T-cell (primary cell): ENCODE measurements at regions not wholly inside any gene's neighbourhood (a gene's known extent, or its start where the extent isn't known, plus 50 kb on each side); places are given as distances from the start of the nearest gene placed in this dataset.

Experiments
- ATAC-seq, 4 experiments: fragments of 200-7000 bp in 3 of 4; fragments of 150-1000 bp in 1 of 4; cut with Tn5 transposase; replicated peaks in 1 of 4; 1 replicate in 3 of 4; 2 replicates in 1 of 4; pipeline ENCODE4 v1.10.0; 2021; ENCODE audit warnings: moderate library complexity in 3 of 4, mild to moderate bottlenecking in 2 of 4, moderate number of reproducible peaks in 1 of 4
- CTCF ChIA-PET, 2 donors: fragments of 300-600 bp; sonication (Branson Sonifier 250); formaldehyde crosslinking; loops; one replicate each; lab custom pipeline; 2022; ENCODE audit warnings: antibody characterized with exemption in 2 of 2; lab: Charles Lee
- POLR2A ChIA-PET, 2 donors: fragments of 300-600 bp; sonication (Branson Sonifier 250); formaldehyde crosslinking; loops; one replicate each; lab custom pipeline; 2022; ENCODE audit warnings: antibody characterized with exemption in 2 of 2; lab: Charles Lee
- DNase-seq, 35 experiments: peaks; one replicate each; pipeline versions ENCODE4 v3.0.0 to v3.0.0-alpha.2; 2013 to 2023
- H3K27ac ChIP-seq: one replicate; pipeline ENCODE4 v1.5.1; 2013; ENCODE audit warnings: low read length
- H3K27me3 ChIP-seq, 2 experiments: replicated peaks in 1 of 2; 1 replicate in 1 of 2; 2 replicates in 1 of 2; pipeline versions ENCODE4 v1.6.1 to v1.7.0; 2013; ENCODE audit warnings: low read length in 1 of 2, mixed read lengths in 1 of 2; ENCODE audit not compliant: control insufficient read depth in 2 of 2, insufficient read depth in 2 of 2; ENCODE audit errors: extremely low read depth in 1 of 2
- H3K36me3 ChIP-seq, 2 donors: 1 replicate in 1 of 2; 2 replicates in 1 of 2; pipeline versions ENCODE4 v1.6.1 to v1.7.0; 2013; ENCODE audit warnings: low read length in 1 of 2; ENCODE audit not compliant: control insufficient read depth in 2 of 2, insufficient read depth in 1 of 2; ENCODE audit errors: extremely low read depth in 1 of 2
- H3K4me1 ChIP-seq, 2 experiments: 1 replicate in 1 of 2; 2 replicates in 1 of 2; pipeline versions ENCODE4 v1.6.1 to v1.7.0; 2013; ENCODE audit warnings: low read length in 2 of 2, mixed read lengths in 1 of 2; ENCODE audit not compliant: insufficient read depth in 2 of 2, control insufficient read depth in 1 of 2; ENCODE audit errors: extremely low read depth in 1 of 2
- H3K4me3 ChIP-seq, 2 donors: 1 replicate in 1 of 2; 2 replicates in 1 of 2; pipeline versions ENCODE4 v1.5.1 to v1.7.0; 2013; ENCODE audit warnings: mild to moderate bottlenecking in 2 of 2, low read length in 1 of 2, moderate library complexity in 1 of 2; ENCODE audit not compliant: control insufficient read depth in 1 of 2; ENCODE audit errors: extremely low read depth in 1 of 2
- H3K9me3 ChIP-seq: 2 replicates; pipeline ENCODE4 v1.7.0; 2013
- H3K27ac Mint-ChIP-seq, 2 donors: one replicate each; pipeline ENCODE4 v1.8.0; 2020 to 2021; ENCODE audit warnings: mild to moderate bottlenecking in 2 of 2, mixed read lengths in 2 of 2
- H3K27me3 Mint-ChIP-seq, 2 donors: one replicate each; pipeline ENCODE4 v1.8.0; 2021 to 2022; ENCODE audit warnings: mixed read lengths in 2 of 2
- H3K36me3 Mint-ChIP-seq: one replicate; pipeline ENCODE4 v1.8.0; 2021; ENCODE audit warnings: mixed read lengths
- H3K4me1 Mint-ChIP-seq, 3 donors: one replicate each; pipeline ENCODE4 v1.8.0; 2020 to 2022; ENCODE audit warnings: mixed read lengths in 3 of 3, mild to moderate bottlenecking in 1 of 3
- H3K4me3 Mint-ChIP-seq, 3 donors: one replicate each; pipeline ENCODE4 v1.8.0; 2020 to 2022; ENCODE audit warnings: mild to moderate bottlenecking in 3 of 3, mixed read lengths in 3 of 3, moderate library complexity in 3 of 3
- H3K9me3 Mint-ChIP-seq, 3 donors: one replicate each; pipeline ENCODE4 v1.8.0; 2020 to 2022; ENCODE audit warnings: mixed read lengths in 3 of 3
- WGBS: methylation state at CpG from one replicate; pipeline ENCODE4 v1.1.5; 2013; ENCODE audit warnings: missing lambda C conversion rate; ENCODE audit not compliant: insufficient coverage; 5-methylcytosine and 5-hydroxymethylcytosine counted together

DNA sequence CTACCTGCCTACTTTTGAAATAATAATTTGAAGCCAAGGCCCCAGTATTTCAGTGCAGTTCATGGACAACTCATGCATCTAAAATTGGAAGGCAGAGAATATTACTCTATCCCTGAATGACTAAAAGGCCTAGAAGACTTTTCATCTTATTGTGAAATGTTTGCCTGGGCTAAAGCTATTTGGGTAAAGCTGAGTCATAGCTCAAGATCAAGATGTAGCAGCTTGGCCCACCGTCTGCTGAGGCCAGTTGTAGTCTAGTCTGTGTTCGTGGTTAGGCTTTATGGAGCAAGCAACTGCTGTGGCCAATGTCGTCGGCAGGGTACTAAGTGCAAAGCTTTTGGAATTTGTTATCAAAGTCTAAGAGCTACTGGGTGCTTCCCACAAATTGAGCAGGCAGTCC lies 929.1 kb downstream of the RAB28 start:
- Histone ChIP-seq H3K4me3 (no peak overlapping the region), H3K36me3 (no peaks in the 10 kb centered on the region), H3K27me3 (no peaks in the 10 kb centered on the region), H3K4me1 (no peaks in the 10 kb centered on the region), H3K9me3 (no peaks in the 10 kb centered on the region), H3K27ac (no peak overlapping the region)
- H3K4me1 Mint-ChIP-seq, result no peaks in the 10 kb centered on the region
- no peak overlapping the region for H3K27ac Mint-ChIP-seq
- H3K9me3 Mint-ChIP-seq, result peaks cover 8 to 25% (median 11%) of the 10 kb centered on the region in 3 donors
- no peaks in the 10 kb centered on the region for H3K36me3 Mint-ChIP-seq
- WGBS, result 50% methylated on average over 2 of the region's 4 CpGs
- no peaks in the 10 kb centered on the region for H3K27me3 Mint-ChIP-seq
- ChIA-PET CTCF (no interaction called here), POLR2A (no interaction called here)
- H3K4me3 Mint-ChIP-seq, result no peak overlapping the region
- DNase-seq (no peak), ATAC-seq (no peak)

DNA sequence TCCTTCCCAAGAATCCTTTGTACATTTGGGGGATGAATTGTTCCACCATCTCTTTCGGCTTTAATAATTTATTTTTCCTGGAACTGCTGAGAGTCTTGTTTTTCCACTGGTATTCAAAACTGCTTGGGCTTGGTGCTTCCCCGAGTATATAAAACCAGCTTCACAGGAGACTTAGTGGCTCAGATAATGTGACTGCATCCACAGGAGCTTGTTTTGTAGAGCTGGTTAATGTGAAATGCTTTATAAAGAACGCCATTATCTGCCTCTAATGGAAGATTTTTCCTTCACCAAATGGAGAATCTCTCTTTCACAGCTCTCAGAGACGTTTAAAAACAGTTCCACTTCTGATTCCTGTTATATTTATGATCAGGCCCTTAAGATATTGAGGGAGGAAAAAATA lies 935.5 kb downstream of the RAB28 start:
- Mint-ChIP-seq H3K27me3 (no peaks in the 10 kb centered on the region), H3K4me1 (no peaks in the 10 kb centered on the region), H3K4me3 (no peak overlapping the region), H3K36me3 (no peaks in the 10 kb centered on the region), H3K9me3 (peaks cover 6 to 14% (median 8%) of the 10 kb centered on the region in 3 donors), H3K27ac (no peak overlapping the region)
- no peak overlapping the region for H3K27ac ChIP-seq
- CTCF ChIA-PET, result no interaction called here
- H3K4me3 ChIP-seq, result no peak overlapping the region
- WGBS, result no CpG with 5 or more reads among the region's 4 CpGs
- POLR2A ChIA-PET, result no interaction called here
- no peaks in the 10 kb centered on the region for H3K27me3 ChIP-seq
- H3K4me1 ChIP-seq, result no peaks in the 10 kb centered on the region
- H3K36me3 ChIP-seq, result no peaks in the 10 kb centered on the region
- no peaks in the 10 kb centered on the region for H3K9me3 ChIP-seq
- no peak for DNase-seq
- ATAC-seq, result no peak

GRCh38 chr4:12545812-12546211 lies 938.3 kb downstream of the RAB28 start:
- Mint-ChIP-seq H3K27ac (no peak overlapping the region), H3K4me3 (no peak overlapping the region), H3K27me3 (no peaks in the 10 kb centered on the region), H3K9me3 (peaks cover 3 to 5% (median 4%) of the 10 kb centered on the region in 3 donors), H3K36me3 (no peaks in the 10 kb centered on the region), H3K4me1 (no peaks in the 10 kb centered on the region)
- Histone ChIP-seq H3K4me1 (no peaks in the 10 kb centered on the region), H3K27ac (no peak overlapping the region), H3K36me3 (no peaks in the 10 kb centered on the region), H3K9me3 (no peaks in the 10 kb centered on the region), H3K4me3 (no peak overlapping the region), H3K27me3 (no peaks in the 10 kb centered on the region)
- DNase-seq (no peak), ATAC-seq (no peak)
- WGBS, result 71% methylated on average over 1 of the region's 1 CpG
- ChIA-PET POLR2A (no interaction called here), CTCF (no interaction called here)

- CTCF ChIA-PET, result no interaction called here
Measured at GRCh38 chr4:12538162-12538561, 946.0 kb downstream of the RAB28 start.

DNA sequence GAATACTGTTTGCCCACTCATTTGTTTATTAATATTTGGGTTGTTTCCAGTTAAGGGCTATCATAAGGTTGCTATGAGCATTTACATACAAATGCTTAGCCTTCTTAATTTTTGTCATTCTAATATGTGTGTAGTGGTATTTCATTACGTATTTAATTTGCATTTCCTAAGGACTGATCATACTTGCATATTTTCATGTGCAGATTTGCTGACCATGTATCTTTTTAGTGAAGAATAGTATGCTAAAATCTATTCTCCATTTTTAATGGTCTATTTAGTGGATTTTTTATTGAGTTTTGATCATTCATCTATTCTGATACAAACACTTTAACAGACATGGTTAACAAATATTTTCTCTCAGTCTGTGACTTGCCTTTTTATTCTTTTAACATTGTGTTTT lies 949.5 kb downstream of the RAB28 start:
- Mint-ChIP-seq H3K27me3 (no peaks in the 10 kb centered on the region), H3K27ac (no peak overlapping the region), H3K4me3 (no peak overlapping the region), H3K4me1 (no peaks in the 10 kb centered on the region), H3K36me3 (no peaks in the 10 kb centered on the region), H3K9me3 (peaks cover 0 to 9% (median 6%) of the 10 kb centered on the region in 3 donors)
- H3K9me3 ChIP-seq, result no peaks in the 10 kb centered on the region
- ChIA-PET POLR2A (no interaction called here), CTCF (no interaction called here)
- no peaks in the 10 kb centered on the region for H3K36me3 ChIP-seq
- H3K27ac ChIP-seq, result no peak overlapping the region
- no peak for ATAC-seq
- H3K4me3 ChIP-seq, result no peak overlapping the region
- no CpG with 5 or more reads among the region's 1 CpG for WGBS
- H3K27me3 ChIP-seq, result no peaks in the 10 kb centered on the region
- H3K4me1 ChIP-seq, result no peaks in the 10 kb centered on the region
- DNase-seq, result no peak

More at GRCh38 chr4:12538162-12538561, 946.0 kb downstream of the RAB28 start:
- H3K9me3 ChIP-seq, result no peaks in the 10 kb centered on the region
- no peak overlapping the region for H3K4me3 Mint-ChIP-seq
- no peaks in the 10 kb centered on the region for H3K36me3 ChIP-seq
- DNase-seq (no peak), ATAC-seq (no peak)
- no peaks in the 10 kb centered on the region for H3K27me3 ChIP-seq
- 93% methylated on average over 11 of the region's 17 CpGs for WGBS
- no peaks in the 10 kb centered on the region for H3K36me3 Mint-ChIP-seq
- POLR2A ChIA-PET, result no interaction called here
- H3K27me3 Mint-ChIP-seq, result no peaks in the 10 kb centered on the region
- peaks cover 2 to 14% (median 8%) of the 10 kb centered on the region in 3 donors for H3K9me3 Mint-ChIP-seq
- H3K27ac Mint-ChIP-seq, result no peak overlapping the region
- no peak overlapping the region for H3K4me3 ChIP-seq
- no peaks in the 10 kb centered on the region for H3K4me1 Mint-ChIP-seq
- H3K27ac ChIP-seq, result no peak overlapping the region
- H3K4me1 ChIP-seq, result no peaks in the 10 kb centered on the region

DNA sequence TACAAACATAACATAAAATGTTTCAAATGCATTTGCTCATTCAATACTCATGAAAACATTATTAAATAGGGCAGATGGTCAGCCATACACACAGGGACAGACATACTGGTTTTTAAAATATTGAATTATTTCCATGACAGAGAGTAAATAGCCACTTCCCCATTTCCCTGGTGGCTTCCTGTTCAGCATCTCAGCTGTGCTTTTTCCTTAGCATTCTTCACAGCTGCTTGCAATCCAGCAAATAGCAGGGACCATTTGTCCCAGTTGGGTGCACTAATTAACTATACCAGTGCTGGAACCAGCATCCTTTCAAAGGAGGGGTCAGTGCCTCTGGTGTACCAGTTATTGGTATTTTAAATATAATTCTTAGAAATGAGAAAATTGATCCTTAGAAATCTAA lies 964.7 kb downstream of the RAB28 start:
- DNase-seq (no peak), ATAC-seq (no peak)
- H3K27ac Mint-ChIP-seq, result no peak overlapping the region
- H3K9me3 Mint-ChIP-seq, result peaks cover 12 to 22% (median 16%) of the 10 kb centered on the region in 3 donors
- no peaks in the 10 kb centered on the region for H3K27me3 Mint-ChIP-seq
- Histone ChIP-seq H3K36me3 (no peaks in the 10 kb centered on the region), H3K9me3 (no peaks in the 10 kb centered on the region), H3K4me3 (no peak overlapping the region), H3K27me3 (peaks cover 0 to 3% of the 10 kb centered on the region in 2 experiments), H3K4me1 (no peaks in the 10 kb centered on the region), H3K27ac (no peak overlapping the region)
- H3K36me3 Mint-ChIP-seq, result no peaks in the 10 kb centered on the region
- ChIA-PET CTCF (no interaction called here), POLR2A (interaction anchor here in 1 of 2 donors (0.5 kb wide), 1 partner anchor 14 kb away, joined by 4 read pairs; no protein-coding TSS in a partner anchor)
- H3K4me1 Mint-ChIP-seq, result no peaks in the 10 kb centered on the region
- no peak overlapping the region for H3K4me3 Mint-ChIP-seq

DNA sequence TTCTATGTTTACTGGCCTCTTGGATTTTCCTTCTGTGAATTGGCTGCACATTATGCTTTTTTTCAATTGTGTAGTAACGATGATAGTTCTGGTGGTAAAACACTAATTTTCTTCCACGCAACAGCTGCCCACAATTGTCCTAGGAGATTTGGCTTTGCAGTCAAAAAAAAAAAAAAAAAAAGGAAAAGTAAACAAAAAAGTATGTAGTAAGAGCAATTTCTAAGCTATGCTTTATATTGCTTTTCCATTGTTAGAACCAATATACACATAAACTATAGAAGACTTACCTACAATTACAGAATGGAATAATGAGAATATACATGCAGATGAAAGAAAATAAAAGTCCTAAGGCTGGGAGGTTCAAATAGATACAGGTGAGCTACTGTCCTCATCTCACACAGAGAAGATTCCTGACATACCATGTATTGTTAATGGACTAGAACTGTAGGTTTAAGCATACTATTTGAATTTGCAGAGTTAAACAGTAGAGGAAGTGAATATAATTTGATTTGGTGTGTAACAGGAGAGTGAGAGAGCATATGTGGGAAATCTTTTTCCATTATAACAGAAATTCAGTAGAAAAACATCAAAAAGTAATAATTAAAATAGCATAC lies 976.2 kb downstream of the RAB28 start:
- Histone ChIP-seq H3K27ac (no peak overlapping the region), H3K36me3 (no peaks in the 10 kb centered on the region), H3K4me1 (no peaks in the 10 kb centered on the region), H3K4me3 (no peak overlapping the region), H3K27me3 (no peaks in the 10 kb centered on the region), H3K9me3 (no peaks in the 10 kb centered on the region)
- DNase-seq (no peak), ATAC-seq (no peak)
- no peaks in the 10 kb centered on the region for H3K36me3 Mint-ChIP-seq
- no CpG with 5 or more reads among the region's 2 CpGs for WGBS
- CTCF ChIA-PET, result interaction anchor here in 1 of 2 donors (0.7 kb wide), 1 partner anchor 1587 kb away, joined by 5 read pairs; no protein-coding TSS in a partner anchor
- no peaks in the 10 kb centered on the region for H3K4me1 Mint-ChIP-seq
- H3K9me3 Mint-ChIP-seq, result peaks cover 8 to 21% (median 12%) of the 10 kb centered on the region in 3 donors
- no peak overlapping the region for H3K27ac Mint-ChIP-seq
- H3K4me3 Mint-ChIP-seq, result no peak overlapping the region
- POLR2A ChIA-PET, result no interaction called here
- H3K27me3 Mint-ChIP-seq, result no peaks in the 10 kb centered on the region
